ENCODE measurements at regions not wholly inside any gene's neighbourhood (a gene's known extent, or its start where the extent isn't known, plus 50 kb on each side); places are given as distances from the start of the nearest gene placed in this dataset.

DNA sequence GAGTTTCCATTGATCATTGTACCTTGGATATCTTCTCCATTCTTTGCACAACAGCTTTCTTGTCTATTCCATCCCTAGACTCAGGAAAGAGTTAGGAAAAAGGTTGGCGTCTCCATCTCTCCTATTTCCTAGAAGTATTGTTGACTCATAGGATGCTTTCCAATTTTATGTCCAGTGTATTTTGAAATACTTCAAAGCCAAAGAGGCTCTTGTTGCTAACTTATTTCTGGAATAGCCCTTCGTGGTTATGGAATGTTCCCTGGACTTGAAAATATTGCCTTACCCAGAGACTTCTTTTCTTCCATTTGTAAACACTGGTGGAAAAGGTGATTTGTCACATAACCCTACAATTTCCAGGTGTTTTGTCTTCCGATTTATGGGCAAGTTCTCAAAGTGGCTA lies 402.3 kb upstream of the ZNF608 start:
- H3K36me3 Mint-ChIP-seq = no peaks in the 10 kb centered on the region
- no peaks in the 10 kb centered on the region for H3K9me3 Mint-ChIP-seq
- no peak overlapping the region for H3K4me3 Mint-ChIP-seq
- H3K27ac Mint-ChIP-seq = no peak overlapping the region
- peaks cover 7% of the 10 kb centered on the region for H3K27me3 Mint-ChIP-seq
- ATAC-seq = no peak
- peaks cover 25% of the 10 kb centered on the region for H3K4me1 Mint-ChIP-seq

DNA sequence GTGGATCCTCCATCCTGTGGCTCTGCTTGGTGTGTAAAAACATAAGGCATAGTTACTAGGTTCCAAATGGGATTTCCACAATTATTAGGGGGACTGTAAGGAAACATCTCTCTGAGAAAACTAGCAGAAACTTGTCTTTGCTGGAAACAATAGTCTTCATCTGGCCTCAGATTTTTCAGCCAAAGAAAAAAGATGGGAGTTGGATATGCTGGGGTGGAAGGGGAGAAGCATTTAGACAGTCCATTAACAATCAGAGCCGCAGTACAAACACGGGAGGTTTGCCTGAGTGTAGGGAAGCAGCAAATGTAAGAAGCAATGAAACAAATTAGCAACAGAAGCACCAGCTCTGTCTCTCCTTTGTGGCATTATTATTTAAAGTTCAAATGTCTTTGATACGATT lies 402.7 kb upstream of the ZNF608 start:
- Mint-ChIP-seq H3K4me1 (peaks cover 22% of the 10 kb centered on the region), H3K9me3 (no peaks in the 10 kb centered on the region), H3K4me3 (no peak overlapping the region), H3K36me3 (no peaks in the 10 kb centered on the region), H3K27ac (no peak overlapping the region), H3K27me3 (peaks cover 7% of the 10 kb centered on the region)
- ATAC-seq = no peak

GRCh38 chr5:125149527-125149926 lies 403.1 kb upstream of the ZNF608 start:
- Mint-ChIP-seq H3K36me3 (no peaks in the 10 kb centered on the region), H3K9me3 (no peaks in the 10 kb centered on the region), H3K4me3 (no peak overlapping the region), H3K4me1 (peaks cover 22% of the 10 kb centered on the region), H3K27me3 (peaks cover 7% of the 10 kb centered on the region), H3K27ac (no peak overlapping the region)
- no peak for ATAC-seq

DNA sequence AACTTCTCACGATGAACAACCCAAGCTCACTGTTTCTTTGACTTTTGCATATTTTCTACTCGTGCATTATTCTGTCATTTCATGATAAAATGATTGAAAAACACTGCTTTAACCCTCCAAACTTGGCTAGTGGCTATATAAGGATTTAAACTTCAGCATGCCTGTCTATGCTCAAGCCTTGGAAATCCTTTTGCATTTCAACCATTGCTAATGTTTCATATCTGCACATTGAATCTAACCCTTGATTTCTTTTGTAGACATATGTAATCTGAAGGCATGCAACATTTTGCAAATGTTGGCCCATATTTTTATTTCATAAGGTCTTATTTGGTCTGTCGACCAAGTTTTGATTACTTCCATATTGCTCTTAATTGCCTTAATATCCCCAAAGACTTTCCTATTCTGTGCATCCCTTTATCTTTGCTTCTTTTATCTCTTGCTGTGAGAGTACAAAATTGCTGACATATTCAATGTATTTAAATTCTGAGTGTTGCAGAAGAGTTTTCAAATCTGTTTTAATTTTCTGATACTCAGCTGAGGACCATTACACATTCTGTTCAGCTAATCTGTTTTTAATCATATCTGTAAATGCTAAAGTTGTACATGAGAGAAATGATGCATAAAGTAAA lies 403.7 kb upstream of the ZNF608 start:
- no peak for ATAC-seq
- H3K4me1 Mint-ChIP-seq = peaks cover 22% of the 10 kb centered on the region
- H3K27me3 Mint-ChIP-seq = peaks cover 7% of the 10 kb centered on the region
- no peaks in the 10 kb centered on the region for H3K9me3 Mint-ChIP-seq
- no peak overlapping the region for H3K4me3 Mint-ChIP-seq
- no peak overlapping the region for H3K27ac Mint-ChIP-seq
- H3K36me3 Mint-ChIP-seq = no peaks in the 10 kb centered on the region

DNA sequence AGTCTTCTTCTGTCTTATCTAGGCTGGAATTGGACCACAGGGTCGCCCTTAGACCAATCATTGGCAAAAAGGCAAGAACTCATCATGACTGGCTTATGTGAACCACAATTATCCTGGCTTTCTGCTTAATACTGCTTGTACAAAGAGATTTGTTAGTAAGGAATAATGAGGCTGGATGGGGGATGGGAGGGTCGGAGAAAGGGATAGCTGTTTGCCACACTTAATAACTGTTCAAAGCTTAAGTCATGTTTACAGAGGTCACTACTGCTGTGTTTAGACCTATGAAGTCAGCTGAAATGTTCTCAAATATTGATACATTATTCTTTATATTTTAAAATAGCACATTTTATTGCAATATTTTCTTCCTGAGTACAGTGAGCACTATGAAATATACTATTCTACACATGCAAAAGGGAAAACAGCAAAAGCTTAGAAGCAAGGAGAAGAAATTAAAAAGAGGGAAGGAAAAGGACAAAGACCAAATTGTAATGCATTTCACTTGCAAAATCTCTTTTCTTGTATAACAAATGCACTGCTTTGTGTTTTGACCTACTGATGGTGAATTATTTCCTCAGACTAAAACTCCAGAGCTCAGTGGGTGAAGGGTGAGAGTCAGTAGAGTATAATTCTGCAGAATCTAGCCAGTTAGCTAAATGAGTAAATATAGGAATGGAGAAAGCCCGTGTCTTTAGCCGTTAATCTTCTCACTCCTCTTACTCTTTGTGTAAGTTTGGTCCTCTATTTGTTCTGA lies 404.9 kb upstream of the ZNF608 start:
- Mint-ChIP-seq H3K4me1 (peaks cover 22% of the 10 kb centered on the region), H3K9me3 (no peaks in the 10 kb centered on the region), H3K27me3 (peaks cover 7% of the 10 kb centered on the region), H3K27ac (no peak overlapping the region), H3K36me3 (no peaks in the 10 kb centered on the region), H3K4me3 (no peak overlapping the region)
- ATAC-seq = no peak

DNA sequence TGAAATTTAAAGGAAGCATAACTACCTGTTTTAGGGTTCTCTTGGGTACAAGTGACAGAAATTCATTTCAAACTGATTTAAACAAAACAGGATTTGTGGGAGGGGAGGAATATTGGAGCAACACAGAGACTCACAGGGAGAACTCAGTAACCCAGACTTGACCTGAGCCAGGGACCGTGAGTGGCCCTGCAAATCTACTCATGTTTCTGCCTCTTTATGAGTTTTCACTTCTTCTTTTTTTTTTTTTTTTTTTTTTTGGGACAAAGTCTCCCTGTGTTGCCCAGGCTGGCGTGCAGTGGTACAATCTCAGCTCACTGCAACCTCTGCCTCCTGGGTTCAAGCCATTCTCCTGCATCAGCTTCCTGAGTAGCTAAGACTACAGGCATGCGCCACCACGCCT lies 405.6 kb upstream of the ZNF608 start:
- Mint-ChIP-seq H3K27me3 (peaks cover 7% of the 10 kb centered on the region), H3K4me3 (no peak overlapping the region), H3K4me1 (peaks cover 22% of the 10 kb centered on the region), H3K27ac (no peak overlapping the region), H3K36me3 (no peaks in the 10 kb centered on the region), H3K9me3 (no peaks in the 10 kb centered on the region)
- no peak for ATAC-seq

- Mint-ChIP-seq H3K27ac (no peak overlapping the region), H3K4me1 (peaks cover 22% of the 10 kb centered on the region), H3K9me3 (no peaks in the 10 kb centered on the region), H3K4me3 (no peak overlapping the region), H3K36me3 (no peaks in the 10 kb centered on the region), H3K27me3 (peaks cover 7% of the 10 kb centered on the region)
- no peak for ATAC-seq
Measured at GRCh38 chr5:125152461-125153189, 406.2 kb upstream of the ZNF608 start.

- peaks cover 7% of the 10 kb centered on the region for H3K27me3 Mint-ChIP-seq
- no peak overlapping the region for H3K4me3 Mint-ChIP-seq
- no peak overlapping the region for H3K27ac Mint-ChIP-seq
- H3K4me1 Mint-ChIP-seq = peaks cover 22% of the 10 kb centered on the region
- no peaks in the 10 kb centered on the region for H3K36me3 Mint-ChIP-seq
- no peaks in the 10 kb centered on the region for H3K9me3 Mint-ChIP-seq
- ATAC-seq = no peak
Measured at GRCh38 chr5:125153231-125153630, 406.8 kb upstream of the ZNF608 start.

DNA sequence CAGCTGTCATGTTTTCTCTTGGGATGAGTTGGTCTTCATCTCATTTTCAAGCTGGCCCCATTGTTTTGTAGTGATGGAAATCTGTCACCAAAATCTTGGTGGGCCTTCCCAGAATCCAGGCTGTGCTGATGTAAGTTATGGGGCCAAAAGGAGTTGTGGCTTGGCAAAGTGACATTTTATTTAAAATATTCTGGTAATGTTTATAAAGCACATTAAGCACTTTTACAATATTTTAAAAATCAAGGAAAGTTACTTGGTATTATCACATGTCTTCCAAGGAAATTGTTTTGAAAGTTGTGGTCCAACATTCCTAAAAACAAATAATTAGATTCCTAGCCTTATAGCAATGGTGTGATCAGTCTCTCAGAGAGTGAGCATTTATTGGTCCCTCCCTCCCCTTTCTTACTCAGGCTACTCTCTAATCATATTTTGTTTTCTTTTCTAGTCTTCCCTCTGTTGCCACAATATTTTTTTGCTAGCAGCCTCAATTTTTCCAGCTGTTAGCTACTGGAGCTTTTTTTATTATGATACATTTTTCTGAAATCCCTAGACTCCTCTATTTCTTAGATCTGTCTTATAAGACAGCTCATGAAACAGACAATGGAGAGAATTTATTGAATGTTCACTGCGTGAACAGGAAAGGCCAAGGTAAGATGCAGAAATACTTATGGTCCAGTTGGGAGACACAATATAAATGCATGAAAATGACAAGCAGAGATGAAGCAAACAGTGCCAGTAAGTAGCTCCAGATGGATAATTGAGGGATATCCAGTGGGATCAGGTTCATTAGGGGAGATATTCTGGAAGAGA lies 408.1 kb upstream of the ZNF608 start:
- no peak for ATAC-seq
- no peak overlapping the region for H3K4me3 Mint-ChIP-seq
- peaks cover 7% of the 10 kb centered on the region for H3K27me3 Mint-ChIP-seq
- H3K27ac Mint-ChIP-seq = no peak overlapping the region
- H3K9me3 Mint-ChIP-seq = no peaks in the 10 kb centered on the region
- peaks cover 22% of the 10 kb centered on the region for H3K4me1 Mint-ChIP-seq
- H3K36me3 Mint-ChIP-seq = no peaks in the 10 kb centered on the region

GRCh38 chr5:125160787-125161502 lies 414.5 kb upstream of the ZNF608 start:
- H3K27me3 Mint-ChIP-seq = no peaks in the 10 kb centered on the region
- peaks cover 10% of the 10 kb centered on the region for H3K36me3 Mint-ChIP-seq
- no peak overlapping the region for H3K27ac Mint-ChIP-seq
- H3K4me3 Mint-ChIP-seq = no peak overlapping the region
- peaks cover 19% of the 10 kb centered on the region for H3K9me3 Mint-ChIP-seq
- H3K4me1 Mint-ChIP-seq = no peaks in the 10 kb centered on the region
- ATAC-seq = no peak

- Mint-ChIP-seq H3K9me3 (peaks cover 23% of the 10 kb centered on the region), H3K4me3 (no peak overlapping the region), H3K27me3 (no peaks in the 10 kb centered on the region), H3K4me1 (no peaks in the 10 kb centered on the region), H3K36me3 (peaks cover 10% of the 10 kb centered on the region), H3K27ac (no peak overlapping the region)
- ATAC-seq = no peak
Measured at GRCh38 chr5:125162714-125163113, 416.3 kb upstream of the ZNF608 start.

- no peak overlapping the region for H3K27ac Mint-ChIP-seq
- H3K36me3 Mint-ChIP-seq = no peaks in the 10 kb centered on the region
- H3K4me3 Mint-ChIP-seq = no peak overlapping the region
- no peaks in the 10 kb centered on the region for H3K4me1 Mint-ChIP-seq
- H3K27me3 Mint-ChIP-seq = no peaks in the 10 kb centered on the region
- no peak for ATAC-seq
- H3K9me3 Mint-ChIP-seq = peaks cover 12% of the 10 kb centered on the region
Measured at GRCh38 chr5:125169396-125169795, 423.0 kb upstream of the ZNF608 start.

- no peak for ATAC-seq
- Mint-ChIP-seq H3K36me3 (no peaks in the 10 kb centered on the region), H3K9me3 (no peaks in the 10 kb centered on the region), H3K4me1 (no peaks in the 10 kb centered on the region), H3K27ac (no peak overlapping the region), H3K27me3 (no peaks in the 10 kb centered on the region), H3K4me3 (no peak overlapping the region)
Measured at GRCh38 chr5:125171641-125172040, 425.2 kb upstream of the ZNF608 start.

GRCh38 chr5:125175348-125176004 lies 429.0 kb upstream of the ZNF608 start:
- no peak for ATAC-seq
- H3K4me1 Mint-ChIP-seq = no peaks in the 10 kb centered on the region
- no peaks in the 10 kb centered on the region for H3K27me3 Mint-ChIP-seq
- peaks cover 6% of the 10 kb centered on the region for H3K9me3 Mint-ChIP-seq
- no peak overlapping the region for H3K27ac Mint-ChIP-seq
- H3K36me3 Mint-ChIP-seq = peaks cover 4% of the 10 kb centered on the region
- H3K4me3 Mint-ChIP-seq = no peak overlapping the region
